DMS53 treated with DMSO at 0.1 percent for 48 hours (cell line): ENCODE measurements at regions not wholly inside any gene's neighbourhood (a gene's known extent, or its start where the extent isn't known, plus 50 kb on each side); places are given as distances from the start of the nearest gene placed in this dataset.

ENCODE experiments used
- DNase-seq: peaks from one replicate; lab custom pipeline; 2025; ENCODE audit not compliant: unreplicated experiment; lab: John Stamatoyannopoulos, UW

DNA sequence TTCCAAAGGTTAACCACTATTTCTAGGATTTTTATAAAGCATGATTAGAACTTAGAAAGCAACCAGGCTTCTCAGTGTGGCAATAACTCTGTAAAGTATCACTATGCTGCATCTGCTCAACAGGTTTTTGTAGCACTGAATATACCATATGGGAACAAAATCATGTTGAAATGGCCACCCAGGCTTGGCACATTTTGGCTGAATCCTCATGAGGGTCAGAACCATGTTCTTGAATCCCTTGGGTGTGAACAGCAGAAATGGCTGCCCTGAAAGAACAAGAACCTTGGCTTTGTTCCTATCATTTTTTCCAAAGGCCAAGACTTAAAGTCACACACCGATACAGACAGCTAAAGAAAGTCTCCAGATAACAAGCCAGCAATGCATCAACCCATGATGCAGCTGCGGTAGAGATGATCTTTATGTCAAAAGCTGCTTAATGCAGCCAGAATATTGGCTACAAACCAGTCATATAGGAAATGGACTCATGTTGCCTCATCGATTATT is 283.0 kb upstream of the NOX3 start:
- no peak for DNase-seq

DNA sequence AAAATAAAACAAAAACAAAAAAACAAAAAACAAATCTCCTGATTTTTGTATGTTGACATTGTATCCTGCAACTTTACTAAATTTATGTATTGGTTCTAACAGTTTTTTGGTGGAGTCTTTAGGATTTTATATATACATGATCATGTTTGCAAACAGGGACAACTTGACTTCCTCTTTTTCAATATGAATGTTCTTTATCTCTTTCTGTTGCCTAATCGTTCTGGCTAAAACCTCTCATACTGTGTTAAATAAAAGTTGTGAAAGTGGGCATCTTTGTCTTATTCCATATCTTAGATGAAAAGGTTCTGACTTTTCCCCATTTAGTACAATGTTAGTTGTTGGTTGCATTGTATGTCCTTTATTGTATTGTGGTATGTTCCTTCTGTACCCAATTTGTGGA is 261.7 kb upstream of the NOX3 start:
- no peak for DNase-seq

DNA sequence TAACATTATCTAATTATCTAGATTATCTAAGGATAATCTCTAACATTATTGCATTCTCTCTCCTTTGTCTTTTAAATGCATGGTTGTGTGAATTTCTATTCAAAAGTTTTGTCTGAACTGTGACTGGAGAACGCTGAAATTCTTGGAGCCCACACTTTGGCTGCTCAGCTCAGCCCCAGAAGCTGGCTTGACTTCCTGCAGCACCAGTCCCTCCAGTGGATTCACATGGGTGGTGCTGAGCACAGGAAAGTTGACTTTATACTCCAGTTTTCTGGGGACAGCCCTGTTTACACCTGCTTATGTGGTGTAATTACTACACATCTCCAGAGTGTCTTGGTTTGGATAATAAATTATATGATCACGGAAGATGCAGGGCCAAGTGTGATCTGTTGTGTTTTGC is 255.1 kb upstream of the NOX3 start:
- DNase-seq = no peak

DNA sequence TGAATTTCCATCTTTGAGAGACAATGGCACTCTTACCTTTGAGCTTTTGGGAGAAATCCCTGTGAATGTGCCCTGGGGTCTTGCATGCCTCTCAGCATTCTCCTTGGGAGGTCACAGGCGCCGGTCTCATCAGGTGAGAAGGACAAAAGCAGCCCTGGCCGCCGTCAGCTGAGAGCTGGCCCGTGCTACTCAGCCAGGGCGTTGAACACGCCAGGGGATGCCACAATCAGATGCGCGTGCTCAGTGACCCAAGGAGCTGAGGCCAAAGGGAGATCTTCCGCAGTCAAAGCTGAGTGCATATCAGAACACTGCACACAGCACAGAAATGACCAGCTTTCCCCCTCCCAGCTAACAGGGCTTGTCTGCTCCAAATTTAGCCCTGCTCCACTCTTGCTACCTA is 253.6 kb upstream of the NOX3 start:
- DNase-seq = no peak

DNA sequence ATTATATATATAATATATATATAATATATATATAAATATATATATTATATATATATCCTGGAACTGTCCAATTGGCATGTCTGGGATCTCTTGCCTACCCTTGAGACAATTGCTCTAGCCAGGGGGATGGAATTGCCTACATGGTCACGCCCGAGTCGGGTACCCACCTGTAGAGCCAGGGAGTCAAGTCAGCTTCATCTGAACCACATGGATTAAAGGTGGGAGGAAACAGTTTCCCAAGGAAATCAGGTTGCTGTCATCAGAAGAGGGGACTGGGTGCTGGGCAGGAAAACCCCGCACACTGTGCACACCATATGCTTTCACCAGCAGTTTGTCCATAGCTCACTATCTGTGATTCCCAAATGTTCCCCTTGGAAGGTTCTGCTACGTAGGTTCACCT is 252.5 kb upstream of the NOX3 start:
- no peak for DNase-seq

DNA sequence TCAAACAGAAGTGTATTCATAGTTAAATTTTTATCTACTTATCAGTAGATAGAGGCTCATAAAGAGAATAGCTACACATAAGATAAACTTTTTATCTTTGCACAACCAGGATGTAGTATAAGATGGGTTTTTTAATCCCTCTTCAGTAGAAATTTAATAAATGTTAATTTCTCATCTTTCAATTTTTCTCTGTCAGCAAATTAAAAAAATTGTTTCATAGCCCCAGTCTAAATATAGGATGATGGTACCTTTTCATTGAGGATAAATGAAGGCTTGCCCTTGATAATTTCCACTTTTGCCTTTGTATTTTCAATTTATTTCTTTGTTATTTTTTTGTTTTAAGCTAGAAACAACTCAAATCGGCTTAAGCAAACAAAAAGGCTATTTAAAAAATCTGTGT is 251.2 kb upstream of the NOX3 start:
- no peak for DNase-seq

DNA sequence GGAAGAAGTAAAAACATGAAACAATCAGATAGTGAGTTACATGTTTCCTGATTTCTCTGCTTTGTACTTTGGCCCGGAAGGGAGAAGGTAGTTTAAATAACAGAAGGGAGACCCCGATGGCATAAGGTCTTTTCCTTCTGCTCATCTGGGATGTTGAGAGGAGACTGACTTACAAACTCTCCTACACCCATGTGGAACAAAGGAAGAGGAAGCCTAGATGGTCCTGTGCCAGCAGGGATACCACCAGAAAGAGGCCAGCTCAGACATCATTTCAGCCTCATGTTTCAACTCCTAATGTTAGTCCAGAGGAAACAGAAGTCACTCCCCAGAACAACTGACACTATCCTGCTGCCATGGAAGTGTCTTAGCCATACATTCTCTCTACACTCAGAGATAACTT is 250.7 kb upstream of the NOX3 start:
- no peak for DNase-seq

DNA sequence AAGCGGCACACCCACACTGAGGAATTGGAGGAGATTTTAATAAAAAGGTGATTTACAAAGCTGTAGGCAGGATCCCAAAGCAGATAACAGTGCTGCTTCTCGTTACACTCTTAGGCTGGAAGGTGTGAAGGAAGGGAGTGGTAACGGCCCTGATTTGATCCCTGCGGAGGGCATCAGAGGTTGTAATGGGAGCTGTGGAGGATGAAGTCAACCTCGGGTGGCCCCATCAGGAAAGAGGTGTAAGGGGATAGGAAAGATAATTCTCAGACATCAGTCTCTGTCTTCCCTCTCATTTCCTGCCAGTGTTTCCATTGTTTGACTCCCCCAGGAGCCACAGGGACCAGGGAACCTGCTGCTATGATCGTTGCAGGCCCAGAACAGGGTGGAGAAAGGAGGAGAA is 245.7 kb upstream of the NOX3 start:
- no peak for DNase-seq

DNA sequence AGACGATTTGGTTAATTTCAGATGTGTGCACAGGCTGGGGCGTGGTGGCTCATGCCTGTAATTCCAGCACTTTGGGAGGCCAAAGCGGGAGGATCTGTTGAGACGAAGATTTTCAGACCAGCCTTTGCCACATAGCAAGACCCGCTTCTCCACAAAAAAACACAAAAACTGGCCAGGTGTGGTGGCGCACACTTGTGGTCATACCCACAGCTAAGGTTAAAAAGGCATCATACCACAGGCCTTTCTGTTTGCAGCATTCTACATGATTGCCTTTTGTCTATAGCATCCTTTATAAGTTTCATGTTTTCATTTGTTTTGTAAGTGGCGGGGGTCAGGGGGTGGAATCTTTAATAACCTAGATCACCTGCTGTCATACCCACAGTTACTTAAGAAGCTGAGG is 239.9 kb upstream of the NOX3 start:
- no peak for DNase-seq

DNA sequence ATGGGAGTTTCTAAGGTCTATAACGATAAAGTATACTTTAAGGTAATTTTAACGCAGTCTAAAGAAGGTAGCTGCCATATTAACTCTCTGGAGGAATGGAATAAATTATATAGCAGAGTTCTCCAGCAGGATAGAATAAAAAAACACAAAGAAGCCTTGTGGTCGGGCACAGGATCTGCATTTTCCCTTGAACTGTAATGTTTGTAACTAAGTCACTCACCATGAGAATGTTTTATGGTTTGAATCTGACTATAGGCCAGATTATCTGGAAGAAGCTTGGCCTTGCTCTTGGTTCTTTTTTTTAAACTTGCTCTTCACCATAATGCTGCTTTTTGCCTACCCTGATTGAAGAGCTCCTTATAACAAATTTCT is 238.8 kb upstream of the NOX3 start:
- peak; percentile 48 for DNase-seq

DNA sequence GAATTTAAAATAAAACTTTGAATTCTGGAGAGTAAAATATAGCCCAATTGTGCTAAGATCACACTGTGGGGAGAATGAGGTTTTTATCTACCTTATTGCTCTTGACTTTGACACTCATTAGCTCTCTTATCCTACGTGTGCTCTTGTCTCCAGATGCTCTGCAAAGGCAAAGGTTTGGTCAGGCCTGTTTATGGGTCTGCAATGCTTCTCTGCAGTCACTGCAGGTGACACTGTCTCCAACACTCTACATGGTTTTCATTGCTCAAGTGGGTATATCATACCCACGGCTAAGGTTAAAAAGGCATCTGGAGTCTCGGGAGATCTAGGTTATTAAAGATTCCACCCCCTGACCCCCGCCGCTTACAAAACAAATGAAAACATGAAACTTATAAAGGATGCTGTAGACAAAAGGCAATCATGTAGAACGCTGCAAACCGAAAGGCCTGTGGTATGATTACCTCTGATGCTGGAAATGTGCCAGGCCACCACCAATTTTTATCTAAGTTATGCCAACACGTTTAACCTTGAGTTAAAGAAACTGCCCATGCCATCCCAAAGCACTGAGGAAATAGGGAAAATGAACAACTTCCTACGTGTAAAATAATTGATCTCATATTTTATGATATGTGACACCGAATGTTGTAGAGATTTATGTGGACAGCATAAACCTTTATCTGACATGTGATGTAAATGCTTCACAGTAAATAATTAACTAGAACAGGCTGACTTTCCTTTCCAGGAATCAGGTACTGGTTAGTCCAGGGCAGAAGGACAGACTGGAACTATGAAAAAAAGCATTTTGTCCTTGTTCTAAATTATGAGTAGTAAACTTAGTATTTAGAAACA is 238.2 kb upstream of the NOX3 start:
- peak; percentile 69 for DNase-seq

DNA sequence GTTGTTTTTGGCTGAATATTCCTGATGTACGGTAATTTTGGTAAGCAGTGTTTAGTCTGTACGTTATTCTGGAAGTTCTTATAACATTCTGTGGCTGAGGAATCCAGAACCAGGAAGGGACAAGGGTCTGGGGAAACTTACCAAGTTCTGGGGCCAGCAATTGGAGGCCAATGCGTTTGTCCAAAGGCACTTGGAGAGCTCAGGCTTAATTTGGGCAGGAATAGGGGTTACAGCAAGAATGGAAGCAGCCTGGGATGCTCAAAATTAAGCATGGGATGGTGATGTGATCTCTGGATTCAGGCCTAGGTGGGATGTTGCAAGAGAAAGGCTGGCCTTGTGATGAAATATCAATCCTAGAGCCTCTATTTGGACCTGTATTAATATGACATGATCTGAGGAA is 235.2 kb upstream of the NOX3 start:
- DNase-seq = no peak

DNA sequence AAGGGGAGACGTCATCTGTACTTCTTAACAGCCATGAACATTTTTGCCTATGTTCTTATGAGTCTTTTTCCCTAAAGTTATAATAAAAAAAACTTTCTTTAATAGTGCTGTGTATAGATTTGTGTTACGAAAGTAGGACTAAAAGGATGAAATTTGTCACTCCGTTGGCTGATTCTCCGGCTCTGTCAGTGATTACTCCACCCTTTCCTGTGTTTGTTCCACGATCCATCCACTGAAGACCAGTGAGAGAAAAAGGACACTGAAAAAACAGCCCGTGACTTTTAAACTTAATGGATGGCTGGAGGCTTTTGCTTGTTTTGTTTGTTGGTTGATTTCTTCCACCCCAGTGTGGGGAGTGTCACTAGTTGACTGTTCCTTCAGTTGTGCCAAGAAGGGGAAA is 232.0 kb upstream of the NOX3 start:
- no peak for DNase-seq

DNA sequence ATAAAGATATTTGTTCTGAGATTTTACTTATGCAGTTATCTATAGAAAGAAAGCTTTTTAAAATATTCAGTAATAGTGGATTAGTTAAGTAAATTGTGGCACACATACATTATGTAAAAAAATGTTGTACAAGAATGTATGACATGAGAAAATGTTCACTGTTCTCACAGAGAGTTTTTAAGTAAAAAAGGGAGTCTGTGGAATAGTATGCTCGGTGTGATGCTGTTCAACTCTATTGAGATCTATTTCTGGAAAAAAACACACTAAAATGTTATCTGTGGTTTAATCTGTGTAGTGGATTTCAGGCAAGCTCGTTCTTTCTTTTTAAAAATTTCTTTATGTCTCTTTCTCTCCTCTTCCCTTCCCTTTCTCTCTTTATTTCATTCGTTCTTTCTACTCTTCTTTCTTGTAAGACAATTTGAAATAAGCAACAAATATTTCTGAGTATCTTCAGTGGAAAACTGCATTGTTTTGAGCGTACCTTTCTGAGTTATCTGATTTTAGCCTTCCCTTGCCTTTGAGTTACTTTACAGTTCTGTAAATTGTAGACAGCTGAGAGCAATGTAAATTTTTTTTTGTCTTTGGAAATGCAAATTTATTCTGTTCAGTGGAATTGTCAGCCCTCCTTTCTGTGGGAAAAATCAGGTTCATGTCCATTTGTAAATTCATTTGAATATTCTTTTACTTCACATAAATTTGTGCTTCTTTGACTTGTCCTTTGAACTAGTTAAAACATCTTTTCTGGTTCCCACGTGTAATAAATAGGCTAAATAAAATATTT is 229.0 kb upstream of the NOX3 start:
- no peak for DNase-seq

DNA sequence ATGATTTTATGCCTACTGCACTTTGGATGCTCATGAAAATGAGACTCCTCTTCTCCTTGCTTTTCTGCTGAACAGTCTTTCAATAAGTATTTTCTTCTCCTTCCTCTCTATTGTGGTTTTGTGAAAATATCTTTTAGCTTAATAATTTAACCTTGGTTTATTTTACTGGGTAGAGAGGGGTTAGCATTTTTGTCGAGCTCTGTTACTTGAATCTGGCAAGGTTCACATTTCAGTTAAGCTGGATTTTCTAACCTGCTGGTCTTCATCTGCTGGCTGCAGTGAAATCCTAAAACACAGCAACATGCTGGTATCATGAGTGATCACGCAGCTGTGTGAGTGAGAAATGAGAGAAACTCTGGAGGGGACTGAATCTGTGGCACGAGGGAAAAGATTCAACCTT is 222.7 kb upstream of the NOX3 start:
- DNase-seq = no peak

DNA sequence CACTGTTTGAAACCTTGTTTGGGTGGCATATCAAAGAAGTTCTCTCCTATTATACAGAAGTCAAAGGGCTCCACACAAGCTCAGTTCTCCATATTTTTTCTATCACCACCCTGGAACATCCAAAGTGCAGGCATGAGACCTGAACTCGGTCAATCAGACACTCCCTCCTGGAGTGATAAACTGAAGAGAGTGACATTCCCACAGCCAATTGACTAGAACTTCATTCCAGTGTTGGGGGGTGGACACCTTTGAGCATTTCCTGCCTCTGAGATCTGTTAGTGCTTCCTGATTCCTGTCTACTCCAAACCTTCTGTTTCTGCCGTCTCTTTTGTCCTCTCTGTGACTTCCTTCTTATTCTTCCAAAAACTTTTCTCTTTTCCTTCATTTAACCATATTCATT is 220.7 kb upstream of the NOX3 start:
- no peak for DNase-seq

DNA sequence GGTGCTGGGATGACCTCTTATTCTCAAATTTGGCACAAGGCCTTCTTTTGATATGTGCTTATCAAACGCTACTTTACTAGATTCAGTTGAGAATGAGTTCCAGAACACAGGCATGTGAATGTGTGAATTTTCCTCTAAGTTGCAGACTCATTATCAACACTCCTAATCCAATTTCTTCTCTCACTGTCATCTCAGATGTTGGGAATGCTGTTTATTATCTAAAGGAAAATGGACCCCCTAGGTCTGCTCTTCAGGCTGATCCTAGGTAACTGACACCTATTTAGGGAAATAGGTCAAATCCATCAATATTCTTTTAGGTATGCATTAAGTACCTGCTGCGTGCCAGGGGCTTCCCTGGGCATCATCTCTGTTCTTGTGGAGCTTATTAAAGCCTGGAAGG is 215.0 kb upstream of the NOX3 start:
- DNase-seq = no peak

DNA sequence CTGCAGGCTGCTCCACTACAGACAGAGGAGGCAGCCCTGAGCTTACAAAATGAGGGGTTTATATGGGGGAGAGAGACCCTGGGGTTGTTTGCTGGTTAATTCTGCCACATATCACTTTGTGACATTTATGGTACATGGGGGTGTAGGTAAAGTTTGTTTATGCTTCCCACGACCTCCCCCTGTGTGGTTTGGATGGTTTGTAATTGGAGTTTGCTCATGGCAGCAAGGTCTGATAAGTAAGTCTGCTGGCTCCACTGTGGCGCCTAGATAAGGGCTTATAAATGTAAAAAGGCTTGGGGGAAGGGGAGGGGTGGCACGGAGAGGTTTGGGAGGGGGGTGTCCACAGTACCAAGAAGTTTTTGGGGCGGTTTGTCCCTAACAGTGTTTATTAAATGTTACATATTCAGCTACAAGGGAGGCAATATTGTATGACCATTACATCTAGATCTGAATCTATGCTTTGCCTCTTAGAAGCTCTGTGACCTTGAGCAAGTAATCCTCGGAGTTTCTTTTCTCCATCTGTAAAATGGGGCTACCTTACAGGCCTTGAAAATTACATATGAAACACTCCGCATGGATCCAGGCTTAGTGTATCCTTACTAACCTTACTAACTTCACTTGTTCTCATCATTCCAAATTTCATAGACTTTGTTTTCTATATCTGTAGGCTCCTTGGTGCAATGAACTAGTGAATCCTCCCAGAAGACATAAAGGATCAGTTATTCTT is 204.8 kb upstream of the NOX3 start:
- no peak for DNase-seq

DNA sequence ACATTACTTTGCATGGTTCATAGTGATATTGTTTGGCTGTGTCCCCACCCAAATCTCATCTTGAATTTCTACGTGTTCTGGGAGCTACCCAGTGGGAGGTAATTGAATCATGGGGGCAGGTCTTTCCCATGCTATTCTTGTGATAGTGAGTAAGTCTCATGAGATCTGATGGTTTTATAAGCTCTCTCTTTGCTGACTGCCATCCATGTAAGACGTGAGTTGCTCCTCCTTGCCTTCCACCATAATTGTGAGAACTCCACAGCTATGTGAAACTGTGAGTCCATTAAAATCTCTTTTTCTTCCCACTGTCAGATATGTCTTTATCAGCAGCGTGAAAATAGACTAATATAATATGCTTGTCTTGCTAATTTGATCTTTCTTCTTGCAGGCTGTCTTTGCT is 200.4 kb upstream of the NOX3 start:
- DNase-seq = no peak

DNA sequence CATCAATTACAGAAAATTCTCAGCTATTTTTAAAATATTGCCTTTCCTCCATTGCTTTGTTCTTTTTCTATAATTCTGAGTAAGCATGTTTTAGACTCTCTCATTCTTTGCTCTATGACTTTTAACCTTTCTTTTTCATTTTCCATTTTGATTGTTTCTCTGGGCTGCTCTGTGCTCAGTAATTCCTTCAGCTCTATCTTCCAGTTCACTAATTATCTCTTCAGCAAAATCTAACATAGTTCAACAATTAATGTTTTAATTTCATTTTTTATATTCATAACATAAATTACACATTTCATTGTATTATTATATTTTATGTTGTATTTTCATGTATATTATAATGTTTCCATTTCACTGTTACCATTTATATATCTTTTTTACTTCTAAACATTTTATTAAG is 198.8 kb upstream of the NOX3 start:
- no peak for DNase-seq

DNA sequence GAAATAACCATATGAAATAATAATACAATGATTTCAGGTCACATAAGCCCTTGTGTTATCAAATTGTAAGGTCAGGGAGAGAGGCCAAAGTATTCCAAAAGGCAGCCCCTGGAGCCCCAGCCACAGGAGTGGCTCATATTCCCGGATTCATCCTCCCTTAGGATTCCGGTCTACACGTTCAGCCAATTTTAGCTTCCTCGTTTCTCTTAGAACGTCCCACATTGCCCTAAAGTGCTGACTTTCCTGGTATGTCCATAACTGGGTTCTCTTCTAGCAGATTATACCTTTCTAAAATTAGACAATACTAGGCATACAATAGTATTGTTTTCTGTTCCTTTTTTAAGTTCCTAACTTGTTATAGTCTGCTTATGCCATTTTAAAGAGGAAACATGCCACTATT is 192.7 kb upstream of the NOX3 start:
- no peak for DNase-seq

DNA sequence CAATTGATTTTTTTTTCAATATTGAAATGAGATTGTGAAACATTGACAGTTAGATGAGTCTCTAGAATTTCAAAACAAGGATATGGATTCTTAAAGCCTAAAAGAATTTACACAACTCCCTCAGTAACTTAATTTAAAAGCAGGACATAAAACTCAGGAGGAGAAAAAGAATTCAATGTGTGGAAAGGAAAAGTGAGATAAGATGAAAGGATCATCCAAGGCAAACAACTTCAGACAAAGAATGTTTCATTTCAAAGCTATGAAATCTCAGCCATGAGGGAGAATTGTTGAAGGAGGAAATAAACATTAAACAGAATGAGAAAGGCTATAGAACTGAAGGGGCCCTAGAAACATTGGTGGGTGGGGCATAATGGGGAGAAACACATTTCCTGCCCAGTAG is 191.7 kb upstream of the NOX3 start:
- DNase-seq = no peak
